ENCODE measurements at regions not wholly inside any gene's neighbourhood (a gene's known extent, or its start where the extent isn't known, plus 50 kb on each side); places are given as distances from the start of the nearest gene placed in this dataset.

DNA sequence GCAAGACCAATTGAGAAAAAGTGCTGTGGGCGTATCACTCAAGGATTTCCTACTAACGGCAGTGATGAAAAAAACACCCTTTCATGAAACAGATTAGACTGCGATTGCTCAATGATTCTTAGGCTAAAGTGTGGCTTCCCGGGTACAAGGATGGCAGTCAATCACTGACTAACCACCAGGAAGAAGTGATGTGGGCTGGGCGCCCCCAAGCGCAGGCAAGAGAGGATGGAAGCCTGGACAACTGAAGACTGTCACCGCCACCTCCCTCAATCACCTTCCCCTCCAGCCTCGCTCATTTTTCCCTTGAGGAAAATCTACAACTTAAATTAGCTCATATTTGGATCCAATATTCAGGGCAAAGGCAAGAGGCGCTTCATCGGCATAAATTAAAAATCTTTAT lies 707.2 kb downstream of the MTRR start:
- H3K9me3 ChIP-seq (ENCODE audit: control insufficient read depth, low read depth, low read length), result peaks cover 2% of the 10 kb centered on the region
- no peaks in the 10 kb centered on the region for H3K79me2 ChIP-seq (ENCODE audit: control insufficient read depth, insufficient read depth, low read length)
- no peak overlapping the region for H3K9ac ChIP-seq (ENCODE audit: control insufficient read depth, extremely low read depth, insufficient read depth, low read length)
- TF ChIP-seq, protein P1, sequence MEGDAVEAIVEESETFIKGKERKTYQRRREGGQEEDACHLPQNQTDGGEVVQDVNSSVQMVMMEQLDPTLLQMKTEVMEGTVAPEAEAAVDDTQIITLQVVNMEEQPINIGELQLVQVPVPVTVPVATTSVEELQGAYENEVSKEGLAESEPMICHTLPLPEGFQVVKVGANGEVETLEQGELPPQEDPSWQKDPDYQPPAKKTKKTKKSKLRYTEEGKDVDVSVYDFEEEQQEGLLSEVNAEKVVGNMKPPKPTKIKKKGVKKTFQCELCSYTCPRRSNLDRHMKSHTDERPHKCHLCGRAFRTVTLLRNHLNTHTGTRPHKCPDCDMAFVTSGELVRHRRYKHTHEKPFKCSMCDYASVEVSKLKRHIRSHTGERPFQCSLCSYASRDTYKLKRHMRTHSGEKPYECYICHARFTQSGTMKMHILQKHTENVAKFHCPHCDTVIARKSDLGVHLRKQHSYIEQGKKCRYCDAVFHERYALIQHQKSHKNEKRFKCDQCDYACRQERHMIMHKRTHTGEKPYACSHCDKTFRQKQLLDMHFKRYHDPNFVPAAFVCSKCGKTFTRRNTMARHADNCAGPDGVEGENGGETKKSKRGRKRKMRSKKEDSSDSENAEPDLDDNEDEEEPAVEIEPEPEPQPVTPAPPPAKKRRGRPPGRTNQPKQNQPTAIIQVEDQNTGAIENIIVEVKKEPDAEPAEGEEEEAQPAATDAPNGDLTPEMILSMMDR (optimal IDR thresholded peaks at IDR 0.05 in 1 of 3, IDR thresholded peaks at IDR 0.05 in 1 of 3, conservative IDR thresholded peaks at IDR 0.05 in 1 of 3; ENCODE audit: extremely low read depth in 1 of 3, insufficient read depth in 2 of 3, low read length in 3 of 3), result no peak
- no peak for TF ChIP-seq EZH2 (IDR thresholded peaks at IDR 0.05; ENCODE audit: low read length)
- DNase-seq (ENCODE audit: low read depth, low spot score) (no peak), FAIRE-seq (no peak)
- H3K27me3 ChIP-seq (ENCODE audit: control insufficient read depth, extremely low read depth, insufficient read depth, low read length), result no peaks in the 10 kb centered on the region
- dilution Hi-C loops (cut with MboI; ENCODE audit: extremely low pct_ligation_motif_present, low sequenced_read_pairs), result no loop called here
- no peaks in the 10 kb centered on the region for H3K4me1 ChIP-seq (ENCODE audit: control insufficient read depth, extremely low read depth, insufficient read depth, low read length)
- no peaks in the 10 kb centered on the region for H3K9me1 ChIP-seq (ENCODE audit: control insufficient read depth, extremely low read depth, insufficient read depth, low read length)
- H3K4me3 ChIP-seq (ENCODE audit: control insufficient read depth in 2 of 3, extremely low read depth in 1 of 3, insufficient read depth in 2 of 3, low read depth in 1 of 3, low read length in 3 of 3), result no peak overlapping the region
- H4K20me1 ChIP-seq (ENCODE audit: control insufficient read depth, extremely low read depth, insufficient read depth, low read length), result no peaks in the 10 kb centered on the region
- H3K27ac ChIP-seq (ENCODE audit: control insufficient read depth, insufficient read depth, low read length), result no peak overlapping the region
- no peaks in the 10 kb centered on the region for H3K36me3 ChIP-seq (ENCODE audit: control insufficient read depth in 2 of 2, extremely low read depth in 1 of 2, insufficient read depth in 2 of 2, low read length in 2 of 2)
- no peak overlapping the region for H2AFZ ChIP-seq (ENCODE audit: control insufficient read depth, low read length)
- H3K4me2 ChIP-seq (ENCODE audit: control insufficient read depth, extremely low read depth, insufficient read depth, low read depth, low read length), result no peak overlapping the region

GRCh38 chr5:8577792-8578191 lies 708.8 kb downstream of the MTRR start:
- TF ChIP-seq EZH2 (IDR thresholded peaks at IDR 0.05; ENCODE audit: low read length), result no peak
- TF ChIP-seq, protein P1 (optimal IDR thresholded peaks at IDR 0.05 in 1 of 3, IDR thresholded peaks at IDR 0.05 in 1 of 3, conservative IDR thresholded peaks at IDR 0.05 in 1 of 3; ENCODE audit: extremely low read depth in 1 of 3, insufficient read depth in 2 of 3, low read length in 3 of 3), result no peak
- Histone ChIP-seq H3K9me1 (ENCODE audit: control insufficient read depth, extremely low read depth, insufficient read depth, low read length) (no peaks in the 10 kb centered on the region), H4K20me1 (ENCODE audit: control insufficient read depth, extremely low read depth, insufficient read depth, low read length) (no peaks in the 10 kb centered on the region), H3K4me3 (ENCODE audit: control insufficient read depth in 2 of 3, extremely low read depth in 1 of 3, insufficient read depth in 2 of 3, low read depth in 1 of 3, low read length in 3 of 3) (no peak overlapping the region), H3K36me3 (ENCODE audit: control insufficient read depth in 2 of 2, extremely low read depth in 1 of 2, insufficient read depth in 2 of 2, low read length in 2 of 2) (no peaks in the 10 kb centered on the region), H3K9me3 (ENCODE audit: control insufficient read depth, low read depth, low read length) (peaks cover 5% of the 10 kb centered on the region), H3K79me2 (ENCODE audit: control insufficient read depth, insufficient read depth, low read length) (no peaks in the 10 kb centered on the region), H3K27ac (ENCODE audit: control insufficient read depth, insufficient read depth, low read length) (no peak overlapping the region), H3K9ac (ENCODE audit: control insufficient read depth, extremely low read depth, insufficient read depth, low read length) (no peak overlapping the region), H2AFZ (ENCODE audit: control insufficient read depth, low read length) (no peak overlapping the region), H3K27me3 (ENCODE audit: control insufficient read depth, extremely low read depth, insufficient read depth, low read length) (no peaks in the 10 kb centered on the region), H3K4me2 (ENCODE audit: control insufficient read depth, extremely low read depth, insufficient read depth, low read depth, low read length) (no peak overlapping the region), H3K4me1 (ENCODE audit: control insufficient read depth, extremely low read depth, insufficient read depth, low read length) (no peaks in the 10 kb centered on the region)
- no peak for FAIRE-seq
- dilution Hi-C loops (cut with MboI; ENCODE audit: extremely low pct_ligation_motif_present, low sequenced_read_pairs), result no loop called here
- DNase-seq (ENCODE audit: low read depth, low spot score), result no peak

Measured in keratinocyte (primary cell).